Fibroblast of lung (primary cell): ENCODE measurements at regions not wholly inside any gene's neighbourhood (a gene's known extent, or its start where the extent isn't known, plus 50 kb on each side); places are given as distances from the start of the nearest gene placed in this dataset.

ENCODE experiments used
- CTCF ChIP-seq, 2 donors: IDR thresholded peaks in 1 of 2; conservative IDR thresholded peaks in 1 of 2; 1 replicate in 1 of 2; 2 replicates in 1 of 2; pipeline ENCODE4 v1.5.1; 2011 to 2012; ENCODE audit warnings: low read length in 2 of 2, control low read depth in 1 of 2, inconsistent platforms in 1 of 2, low read depth in 1 of 2, mild to moderate bottlenecking in 1 of 2
- EZH2 ChIP-seq: IDR thresholded peaks from 2 replicates; pipeline ENCODE4 v1.5.1; 2012; ENCODE audit warnings: low read length, control low read depth, mild to moderate bottlenecking; ENCODE audit errors: missing control alignments

GRCh38 chr4:13166214-13166613 is 317.9 kb downstream of the RAB28 start:
- TF ChIP-seq CTCF (conservative IDR thresholded peaks at IDR 0.05 in 1 of 2, IDR thresholded peaks at IDR 0.05 in 1 of 2; ENCODE audit: low read depth in 1 of 2, low read length in 2 of 2) (no peak), EZH2 (no peak)
